A673 (cell line): ENCODE measurements at regions not wholly inside any gene's neighbourhood (a gene's known extent, or its start where the extent isn't known, plus 50 kb on each side); places are given as distances from the start of the nearest gene placed in this dataset.

Experiments used
- CTCF ChIP-seq: fragments of 300-800, 200-600 bp; sonication (generic); conservative IDR thresholded peaks from 2 replicates; pipeline ENCODE4 v1.5.1; 2017; ENCODE audit warnings: low read depth, mild to moderate bottlenecking, antibody characterized with exemption, low read length, moderate library complexity, mixed read lengths
- EZH2 ChIP-seq: fragments of 200-600 bp; sonication (generic); IDR thresholded peaks from 2 replicates; pipeline ENCODE4 v1.6.1; 2017; ENCODE audit warnings: borderline replicate concordance, low read depth, mild to moderate bottlenecking, mixed read lengths, antibody characterized with exemption, low read length; ENCODE audit not compliant: poor library complexity, severe bottlenecking

- TF ChIP-seq CTCF (no peak), EZH2 (no peak)
These were observed 89.0 kb downstream of the MAFB start for GRCh38 chr20:40599987-40600386.
